Transverse colon (tissue), 4 donors: ENCODE measurements at regions not wholly inside any gene's neighbourhood (a gene's known extent, or its start where the extent isn't known, plus 50 kb on each side); places are given as distances from the start of the nearest gene placed in this dataset.

Source experiments
- CTCF ChIP-seq, 5 experiments: fragments of 200-600 bp in 3 of 5; fragments of 450-650 bp in 2 of 5; sonication (generic) in 3 of 5; IDR thresholded peaks; 1 replicate in 2 of 5; 2 replicates in 3 of 5; pipeline ENCODE4 v1.5.1; 2016 to 2017; ENCODE audit warnings: antibody characterized with exemption in 5 of 5, inconsistent platforms in 3 of 5, mild to moderate bottlenecking in 2 of 5, moderate library complexity in 1 of 5
- POLR2A ChIP-seq: fragments of 450-650 bp; IDR thresholded peaks from one replicate; pipeline ENCODE4 v1.6.1; 2016; ENCODE audit warnings: antibody characterized with exemption, mild to moderate bottlenecking, moderate library complexity
- POLR2AphosphoS5 ChIP-seq, 3 donors: sonication (generic); formaldehyde crosslinking; IDR thresholded peaks; one replicate each; pipeline ENCODE4 v1.6.1; 2016; ENCODE audit warnings: antibody characterized with exemption in 3 of 3

- no peak for TF ChIP-seq CTCF (IDR thresholded peaks at IDR 0.05)
- no peak for TF ChIP-seq POLR2A
- no peak for TF ChIP-seq POLR2AphosphoS5 (IDR thresholded peaks at IDR 0.05)
These were observed 62.3 kb downstream of the TTC32 start for GRCh38 chr2:19839438-19839837.
